ENCODE measurements at regions not wholly inside any gene's neighbourhood (a gene's known extent, or its start where the extent isn't known, plus 50 kb on each side); places are given as distances from the start of the nearest gene placed in this dataset.

DNA sequence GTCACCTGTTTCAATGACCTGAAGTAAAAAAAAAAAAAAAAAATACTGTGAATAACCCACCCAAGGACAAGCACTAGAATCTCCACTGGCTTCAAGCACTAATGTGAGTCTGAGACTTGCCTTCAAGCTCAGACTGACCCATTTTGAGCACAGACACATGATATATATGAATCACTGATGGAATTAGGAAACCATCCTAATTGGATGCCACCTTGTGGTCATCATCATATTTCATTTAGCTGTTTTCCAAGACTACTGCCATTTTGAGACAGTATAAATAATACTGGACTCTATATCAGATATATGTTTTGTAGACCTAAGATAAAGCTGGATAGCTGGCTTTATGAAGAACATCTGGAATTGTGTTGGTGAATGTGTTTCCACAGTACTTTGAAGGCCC is 1232.0 kb downstream of the KCNT2 start:
- Histone ChIP-seq H3K4me3 (ENCODE audit: low read depth, low read length) (no peak overlapping the region), H3K27ac (ENCODE audit: insufficient read depth, low read length, poor library complexity, severe bottlenecking) (no peak overlapping the region), H3K9me3 (ENCODE audit: control insufficient read depth in 2 of 2, low read length in 2 of 2) (no peaks in the 10 kb centered on the region), H3K27me3 (ENCODE audit: control insufficient read depth, insufficient read depth, low read length) (no peaks in the 10 kb centered on the region), H3K36me3 (ENCODE audit: control insufficient read depth, insufficient read depth, low read length) (no peaks in the 10 kb centered on the region), H3K4me1 (ENCODE audit: control insufficient read depth, insufficient read depth, low read length, poor library complexity, severe bottlenecking) (no peaks in the 10 kb centered on the region)
- no peaks in the 10 kb centered on the region for H3K4me1 Mint-ChIP-seq
- no peaks in the 10 kb centered on the region for H3K27me3 Mint-ChIP-seq
- H3K4me3 Mint-ChIP-seq: no peak overlapping the region
- H3K9me3 Mint-ChIP-seq: peaks cover 0 to 6% (median 0%) of the 10 kb centered on the region in 7 donors
- DNase-seq (no peak), ATAC-seq (ENCODE audit: low read depth in 2 of 2) (no peak)
- H3K27ac Mint-ChIP-seq: no peak overlapping the region
- no peaks in the 10 kb centered on the region for H3K36me3 Mint-ChIP-seq

DNA sequence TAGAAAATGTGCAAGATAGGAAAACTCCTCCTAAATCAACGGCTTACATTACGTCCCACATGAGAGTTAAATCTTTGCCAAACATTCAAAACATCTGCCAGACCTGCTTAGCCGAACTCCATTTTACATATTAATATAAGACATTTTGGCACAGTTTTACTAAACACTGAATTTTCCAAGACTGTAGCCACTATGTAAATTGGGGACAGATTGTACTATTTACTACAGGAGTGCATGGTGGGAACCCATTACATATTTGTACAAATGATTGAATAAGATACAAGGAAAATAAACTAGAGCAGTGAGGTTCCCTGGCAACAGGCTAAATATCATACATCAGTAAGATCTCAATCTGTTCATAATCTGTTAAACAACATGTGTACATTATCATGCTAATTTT is 1234.4 kb downstream of the KCNT2 start:
- no peak overlapping the region for H3K27ac ChIP-seq (ENCODE audit: insufficient read depth, low read length, poor library complexity, severe bottlenecking)
- Mint-ChIP-seq H3K27me3 (no peaks in the 10 kb centered on the region), H3K4me1 (no peaks in the 10 kb centered on the region), H3K4me3 (no peak overlapping the region), H3K9me3 (peaks cover 0 to 6% (median 0%) of the 10 kb centered on the region in 7 donors), H3K36me3 (no peaks in the 10 kb centered on the region), H3K27ac (no peak overlapping the region)
- no peak for ATAC-seq (ENCODE audit: low read depth in 2 of 2)
- no peaks in the 10 kb centered on the region for H3K27me3 ChIP-seq (ENCODE audit: control insufficient read depth, insufficient read depth, low read length)
- H3K4me3 ChIP-seq (ENCODE audit: low read depth, low read length): no peak overlapping the region
- DNase-seq: no peak
- no peaks in the 10 kb centered on the region for H3K9me3 ChIP-seq (ENCODE audit: control insufficient read depth in 2 of 2, low read length in 2 of 2)
- H3K4me1 ChIP-seq (ENCODE audit: control insufficient read depth, insufficient read depth, low read length, poor library complexity, severe bottlenecking): no peaks in the 10 kb centered on the region
- H3K36me3 ChIP-seq (ENCODE audit: control insufficient read depth, insufficient read depth, low read length): no peaks in the 10 kb centered on the region

DNA sequence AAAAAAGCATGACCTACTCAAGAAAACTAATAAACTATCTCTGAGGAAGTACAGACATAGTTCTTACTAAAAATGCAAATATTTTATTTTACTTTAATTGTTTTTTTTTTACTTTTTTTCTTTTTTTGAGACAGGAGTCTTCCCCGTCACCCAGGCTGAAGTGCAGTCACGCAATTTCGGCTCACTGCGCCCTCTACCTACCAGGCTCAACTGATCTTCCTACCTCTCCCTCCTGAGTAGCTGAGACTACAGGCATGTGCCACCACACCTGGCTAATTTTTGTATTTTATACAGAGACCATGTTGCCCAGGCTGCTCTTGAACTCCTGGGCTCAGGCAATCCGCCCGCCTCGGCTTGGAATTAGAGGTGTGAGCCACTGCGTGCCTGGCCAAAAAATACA is 1263.1 kb downstream of the KCNT2 start:
- DNase-seq: no peak
- Histone ChIP-seq H3K27me3 (ENCODE audit: control insufficient read depth, insufficient read depth, low read length) (no peaks in the 10 kb centered on the region), H3K36me3 (ENCODE audit: control insufficient read depth, insufficient read depth, low read length) (no peaks in the 10 kb centered on the region), H3K9me3 (ENCODE audit: control insufficient read depth in 2 of 2, low read length in 2 of 2) (no peaks in the 10 kb centered on the region), H3K27ac (ENCODE audit: insufficient read depth, low read length, poor library complexity, severe bottlenecking) (no peak overlapping the region), H3K4me3 (ENCODE audit: low read depth, low read length) (no peak overlapping the region), H3K4me1 (ENCODE audit: control insufficient read depth, insufficient read depth, low read length, poor library complexity, severe bottlenecking) (no peaks in the 10 kb centered on the region)
- Mint-ChIP-seq H3K36me3 (no peaks in the 10 kb centered on the region), H3K4me1 (no peaks in the 10 kb centered on the region), H3K27me3 (no peaks in the 10 kb centered on the region), H3K27ac (no peak overlapping the region), H3K4me3 (no peak overlapping the region), H3K9me3 (peaks cover 0 to 7% (median 2%) of the 10 kb centered on the region in 7 donors)
- ATAC-seq (ENCODE audit: low read depth in 2 of 2): no peak

DNA sequence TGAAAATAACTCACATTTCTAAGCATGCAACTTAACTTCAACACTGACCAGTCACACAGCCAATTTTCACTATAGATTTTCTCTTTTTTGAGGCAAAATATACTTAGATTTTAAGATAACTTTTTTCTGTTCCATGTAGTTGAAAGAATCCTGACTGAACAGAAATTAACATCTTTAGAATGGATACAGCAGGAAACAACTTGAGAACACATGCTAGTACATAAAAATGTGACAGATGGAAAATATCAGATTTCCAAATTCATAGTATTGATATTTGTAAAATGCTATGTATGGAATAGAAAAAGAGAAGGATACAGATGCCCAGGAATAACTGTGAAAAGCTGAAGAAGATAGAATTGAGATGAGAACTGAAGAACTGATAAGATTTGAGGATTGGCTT is 1270.6 kb downstream of the KCNT2 start:
- Histone ChIP-seq H3K9me3 (ENCODE audit: control insufficient read depth in 2 of 2, low read length in 2 of 2) (no peaks in the 10 kb centered on the region), H3K4me1 (ENCODE audit: control insufficient read depth, insufficient read depth, low read length, poor library complexity, severe bottlenecking) (no peaks in the 10 kb centered on the region), H3K27me3 (ENCODE audit: control insufficient read depth, insufficient read depth, low read length) (no peaks in the 10 kb centered on the region), H3K36me3 (ENCODE audit: control insufficient read depth, insufficient read depth, low read length) (no peaks in the 10 kb centered on the region), H3K4me3 (ENCODE audit: low read depth, low read length) (no peak overlapping the region), H3K27ac (ENCODE audit: insufficient read depth, low read length, poor library complexity, severe bottlenecking) (no peak overlapping the region)
- Mint-ChIP-seq H3K27ac (no peak overlapping the region), H3K4me1 (no peaks in the 10 kb centered on the region), H3K27me3 (no peaks in the 10 kb centered on the region), H3K36me3 (no peaks in the 10 kb centered on the region), H3K9me3 (peaks cover 0 to 4% (median 0%) of the 10 kb centered on the region in 7 donors), H3K4me3 (no peak overlapping the region)
- DNase-seq (no peak), ATAC-seq (ENCODE audit: low read depth in 2 of 2) (no peak)

DNA sequence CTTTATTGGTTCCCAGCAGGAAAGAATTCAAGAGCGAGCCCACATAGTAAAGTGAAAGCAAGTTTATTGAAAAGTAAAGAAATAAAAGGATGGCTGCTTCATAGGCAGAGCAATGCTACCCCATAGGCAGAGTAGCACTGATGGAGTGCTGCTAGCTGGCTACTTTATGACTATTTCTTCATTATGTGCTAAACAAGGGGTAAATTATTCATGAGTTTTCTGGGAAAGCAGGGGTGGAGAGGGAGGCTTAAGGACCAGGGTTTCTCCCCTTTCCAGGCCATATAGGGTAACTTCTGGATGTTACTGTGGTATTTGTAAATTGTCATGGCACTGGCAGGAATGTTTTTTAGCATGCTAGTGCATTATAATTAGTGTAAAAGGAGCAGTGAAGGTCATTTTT is 1271.4 kb downstream of the KCNT2 start:
- Histone ChIP-seq H3K4me1 (ENCODE audit: control insufficient read depth, insufficient read depth, low read length, poor library complexity, severe bottlenecking) (no peaks in the 10 kb centered on the region), H3K4me3 (ENCODE audit: low read depth, low read length) (no peak overlapping the region), H3K27ac (ENCODE audit: insufficient read depth, low read length, poor library complexity, severe bottlenecking) (no peak overlapping the region), H3K9me3 (ENCODE audit: control insufficient read depth in 2 of 2, low read length in 2 of 2) (no peaks in the 10 kb centered on the region), H3K36me3 (ENCODE audit: control insufficient read depth, insufficient read depth, low read length) (no peaks in the 10 kb centered on the region), H3K27me3 (ENCODE audit: control insufficient read depth, insufficient read depth, low read length) (no peaks in the 10 kb centered on the region)
- Mint-ChIP-seq H3K27me3 (no peaks in the 10 kb centered on the region), H3K27ac (no peak overlapping the region), H3K4me1 (no peaks in the 10 kb centered on the region), H3K4me3 (no peak overlapping the region), H3K9me3 (peaks cover 0 to 8% (median 0%) of the 10 kb centered on the region in 7 donors), H3K36me3 (no peaks in the 10 kb centered on the region)
- DNase-seq (no peak), ATAC-seq (ENCODE audit: low read depth in 2 of 2) (no peak)

DNA sequence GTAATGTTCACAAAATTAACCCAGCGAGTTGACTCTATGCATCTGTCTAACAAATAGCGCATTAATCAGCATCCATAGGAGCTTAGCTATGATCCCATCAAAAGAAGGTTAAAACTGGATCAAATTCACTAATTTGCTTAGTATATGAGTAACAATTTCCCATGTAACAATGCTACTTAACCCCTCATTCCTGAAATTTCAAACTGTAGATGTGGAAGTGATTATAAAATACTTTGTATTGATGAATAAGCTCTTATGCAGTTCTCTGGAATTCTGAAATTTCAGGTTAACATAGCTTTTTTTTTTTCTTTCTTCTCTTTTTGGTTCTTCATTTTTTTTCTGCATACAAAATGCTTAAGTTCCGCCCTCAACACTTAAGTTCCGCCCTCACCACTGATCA is 1272.7 kb downstream of the KCNT2 start:
- no peaks in the 10 kb centered on the region for H3K36me3 Mint-ChIP-seq
- H3K9me3 Mint-ChIP-seq: peaks cover 0 to 8% (median 0%) of the 10 kb centered on the region in 7 donors
- no peak overlapping the region for H3K4me3 ChIP-seq (ENCODE audit: low read depth, low read length)
- no peaks in the 10 kb centered on the region for H3K4me1 ChIP-seq (ENCODE audit: control insufficient read depth, insufficient read depth, low read length, poor library complexity, severe bottlenecking)
- ATAC-seq (ENCODE audit: low read depth in 2 of 2) (no peak), DNase-seq (no peak)
- no peak overlapping the region for H3K4me3 Mint-ChIP-seq
- no peaks in the 10 kb centered on the region for H3K9me3 ChIP-seq (ENCODE audit: control insufficient read depth in 2 of 2, low read length in 2 of 2)
- no peaks in the 10 kb centered on the region for H3K4me1 Mint-ChIP-seq
- no peaks in the 10 kb centered on the region for H3K27me3 Mint-ChIP-seq
- H3K27ac Mint-ChIP-seq: no peak overlapping the region
- no peak overlapping the region for H3K27ac ChIP-seq (ENCODE audit: insufficient read depth, low read length, poor library complexity, severe bottlenecking)
- no peaks in the 10 kb centered on the region for H3K27me3 ChIP-seq (ENCODE audit: control insufficient read depth, insufficient read depth, low read length)
- no peaks in the 10 kb centered on the region for H3K36me3 ChIP-seq (ENCODE audit: control insufficient read depth, insufficient read depth, low read length)

DNA sequence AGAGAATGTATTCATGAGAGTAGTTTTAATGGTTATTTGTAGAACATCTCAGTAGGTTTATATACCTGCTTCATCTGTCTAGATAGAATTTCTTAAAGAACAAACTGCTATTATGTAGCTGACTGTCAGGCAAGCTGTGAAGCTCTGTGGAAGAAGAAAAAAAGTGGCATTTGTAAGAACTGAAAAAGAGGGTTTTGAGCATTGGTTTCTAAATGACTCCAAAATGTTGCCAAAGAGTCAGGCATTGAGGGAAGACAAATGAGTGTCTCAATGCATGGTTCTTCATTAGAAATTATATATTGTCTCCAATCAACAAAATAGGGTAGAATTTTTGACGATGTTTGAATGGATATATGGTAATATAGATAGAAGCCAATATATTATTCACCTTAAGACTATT is 1276.1 kb downstream of the KCNT2 start:
- Histone ChIP-seq H3K4me3 (ENCODE audit: low read depth, low read length) (no peak overlapping the region), H3K27ac (ENCODE audit: insufficient read depth, low read length, poor library complexity, severe bottlenecking) (no peak overlapping the region), H3K9me3 (ENCODE audit: control insufficient read depth in 2 of 2, low read length in 2 of 2) (no peaks in the 10 kb centered on the region), H3K27me3 (ENCODE audit: control insufficient read depth, insufficient read depth, low read length) (no peaks in the 10 kb centered on the region), H3K4me1 (ENCODE audit: control insufficient read depth, insufficient read depth, low read length, poor library complexity, severe bottlenecking) (no peaks in the 10 kb centered on the region), H3K36me3 (ENCODE audit: control insufficient read depth, insufficient read depth, low read length) (no peaks in the 10 kb centered on the region)
- H3K4me3 Mint-ChIP-seq: no peak overlapping the region
- no peaks in the 10 kb centered on the region for H3K36me3 Mint-ChIP-seq
- DNase-seq: no peak
- ATAC-seq (ENCODE audit: low read depth in 2 of 2): no peak
- no peak overlapping the region for H3K27ac Mint-ChIP-seq
- H3K4me1 Mint-ChIP-seq: no peaks in the 10 kb centered on the region
- H3K27me3 Mint-ChIP-seq: no peaks in the 10 kb centered on the region
- H3K9me3 Mint-ChIP-seq: peaks cover 0 to 6% (median 0%) of the 10 kb centered on the region in 7 donors

DNA sequence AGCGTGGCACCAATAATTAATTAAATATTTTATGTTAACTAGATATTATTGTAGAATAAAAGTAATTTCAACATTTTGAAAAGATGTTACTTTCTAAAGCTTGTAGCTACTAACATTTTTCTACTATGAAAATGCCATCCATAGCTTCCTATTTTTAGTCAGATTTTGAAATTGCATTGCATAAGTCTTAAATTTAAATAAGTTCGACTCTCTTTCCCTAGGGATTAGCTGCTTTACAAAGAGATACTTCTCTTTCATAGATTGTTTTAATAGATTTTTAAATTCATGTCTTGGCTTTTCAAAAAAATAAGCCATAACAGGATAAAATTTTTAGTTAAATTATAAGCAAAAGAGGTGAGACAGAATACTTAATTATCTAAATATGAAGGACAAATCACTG is 1279.6 kb downstream of the KCNT2 start:
- DNase-seq: no peak
- Histone ChIP-seq H3K9me3 (ENCODE audit: control insufficient read depth in 2 of 2, low read length in 2 of 2) (no peaks in the 10 kb centered on the region), H3K27me3 (ENCODE audit: control insufficient read depth, insufficient read depth, low read length) (no peaks in the 10 kb centered on the region), H3K27ac (ENCODE audit: insufficient read depth, low read length, poor library complexity, severe bottlenecking) (no peak overlapping the region), H3K4me1 (ENCODE audit: control insufficient read depth, insufficient read depth, low read length, poor library complexity, severe bottlenecking) (no peaks in the 10 kb centered on the region), H3K36me3 (ENCODE audit: control insufficient read depth, insufficient read depth, low read length) (no peaks in the 10 kb centered on the region), H3K4me3 (ENCODE audit: low read depth, low read length) (no peak overlapping the region)
- H3K36me3 Mint-ChIP-seq: no peaks in the 10 kb centered on the region
- no peak overlapping the region for H3K4me3 Mint-ChIP-seq
- H3K27ac Mint-ChIP-seq: no peak overlapping the region
- no peak for ATAC-seq (ENCODE audit: low read depth in 2 of 2)
- H3K4me1 Mint-ChIP-seq: no peaks in the 10 kb centered on the region
- H3K9me3 Mint-ChIP-seq: peaks cover 0 to 8% (median 2%) of the 10 kb centered on the region in 7 donors
- H3K27me3 Mint-ChIP-seq: no peaks in the 10 kb centered on the region

Data from CD4-positive, CD25-positive, alpha-beta regulatory T cell (primary cell).